ENCODE measurements at regions not wholly inside any gene's neighbourhood (a gene's known extent, or its start where the extent isn't known, plus 50 kb on each side); places are given as distances from the start of the nearest gene placed in this dataset.

GRCh38 chr6:48818052-48818412, 645.0 kb downstream of the MMUT start:
- DNase-seq, result no peak

GRCh38 chr6:48817333-48818051, 645.6 kb downstream of the MMUT start:
- no peak for DNase-seq

GRCh38 chr6:48814957-48815356, 648.1 kb downstream of the MMUT start:
- DNase-seq, result no peak

- no peak for DNase-seq
Measured at GRCh38 chr6:48813836-48814235, 649.2 kb downstream of the MMUT start.

- DNase-seq, result no peak
Measured at GRCh38 chr6:48809700-48810099, 653.4 kb downstream of the MMUT start.

GRCh38 chr6:48809245-48809644, 653.8 kb downstream of the MMUT start:
- DNase-seq, result no peak

GRCh38 chr6:48798296-48798695, 664.8 kb downstream of the MMUT start:
- no peak for DNase-seq

GRCh38 chr6:48782225-48782624, 671.2 kb upstream of the PTCHD4 start:
- no peak for DNase-seq

- DNase-seq, result no peak
Measured at GRCh38 chr6:48777411-48777810, 666.4 kb upstream of the PTCHD4 start.

- no peak for DNase-seq
Measured at GRCh38 chr6:48775157-48775556, 664.2 kb upstream of the PTCHD4 start.

GRCh38 chr6:48774276-48774675, 663.3 kb upstream of the PTCHD4 start:
- no peak for DNase-seq

- no peak for DNase-seq
Measured at GRCh38 chr6:48766349-48766748, 655.4 kb upstream of the PTCHD4 start.

- DNase-seq, result peak; percentile 70
Measured at GRCh38 chr6:48765352-48765961, 654.5 kb upstream of the PTCHD4 start.

- DNase-seq, result no peak
Measured at GRCh38 chr6:48764286-48765044, 653.5 kb upstream of the PTCHD4 start.

- no peak for DNase-seq
Measured at GRCh38 chr6:48757661-48758060, 646.7 kb upstream of the PTCHD4 start.

GRCh38 chr6:48755315-48755714, 644.3 kb upstream of the PTCHD4 start:
- DNase-seq, result no peak

GRCh38 chr6:48754641-48755040, 643.6 kb upstream of the PTCHD4 start:
- no peak for DNase-seq

GRCh38 chr6:48750861-48751260, 639.9 kb upstream of the PTCHD4 start:
- DNase-seq, result no peak

- DNase-seq, result no peak
Measured at GRCh38 chr6:48747471-48747870, 636.5 kb upstream of the PTCHD4 start.

- no peak for DNase-seq
Measured at GRCh38 chr6:48747040-48747439, 636.0 kb upstream of the PTCHD4 start.

GRCh38 chr6:48744948-48745347, 634.0 kb upstream of the PTCHD4 start:
- DNase-seq, result no peak

GRCh38 chr6:48743738-48744137, 632.7 kb upstream of the PTCHD4 start:
- no peak for DNase-seq

GRCh38 chr6:48736501-48737206, 625.7 kb upstream of the PTCHD4 start:
- no peak for DNase-seq

Measured in left kidney (tissue), 1 donor.